Fibroblast of the aortic adventitia (primary cell): ENCODE measurements at regions not wholly inside any gene's neighbourhood (a gene's known extent, or its start where the extent isn't known, plus 50 kb on each side); places are given as distances from the start of the nearest gene placed in this dataset.
A peak's percentile ranks its signal among the peaks of the same experiment; 100 is the strongest.

Source experiments
- DNase-seq: peaks from one replicate; pipeline ENCODE4 v3.0.0-alpha.2; 2010; ENCODE audit warnings: low read depth
- H3K4me3 ChIP-seq: 2 replicates; pipeline ENCODE4 v1.5.1; 2011; ENCODE audit warnings: low read depth, mild to moderate bottlenecking, control low read depth, low read length, moderate library complexity
- TF ChIP-seq, protein P1 (sequence below): IDR thresholded peaks from 2 replicates; pipeline ENCODE4 v1.5.1; 2011; ENCODE audit warnings: mild to moderate bottlenecking, low read length, control low read depth, inconsistent platforms; ENCODE audit not compliant: insufficient read depth

GRCh38 chr6:85390105-85390728 is 59.7 kb upstream of the NT5E start:
- DNase-seq: peak; percentile 37
- TF ChIP-seq, protein P1, sequence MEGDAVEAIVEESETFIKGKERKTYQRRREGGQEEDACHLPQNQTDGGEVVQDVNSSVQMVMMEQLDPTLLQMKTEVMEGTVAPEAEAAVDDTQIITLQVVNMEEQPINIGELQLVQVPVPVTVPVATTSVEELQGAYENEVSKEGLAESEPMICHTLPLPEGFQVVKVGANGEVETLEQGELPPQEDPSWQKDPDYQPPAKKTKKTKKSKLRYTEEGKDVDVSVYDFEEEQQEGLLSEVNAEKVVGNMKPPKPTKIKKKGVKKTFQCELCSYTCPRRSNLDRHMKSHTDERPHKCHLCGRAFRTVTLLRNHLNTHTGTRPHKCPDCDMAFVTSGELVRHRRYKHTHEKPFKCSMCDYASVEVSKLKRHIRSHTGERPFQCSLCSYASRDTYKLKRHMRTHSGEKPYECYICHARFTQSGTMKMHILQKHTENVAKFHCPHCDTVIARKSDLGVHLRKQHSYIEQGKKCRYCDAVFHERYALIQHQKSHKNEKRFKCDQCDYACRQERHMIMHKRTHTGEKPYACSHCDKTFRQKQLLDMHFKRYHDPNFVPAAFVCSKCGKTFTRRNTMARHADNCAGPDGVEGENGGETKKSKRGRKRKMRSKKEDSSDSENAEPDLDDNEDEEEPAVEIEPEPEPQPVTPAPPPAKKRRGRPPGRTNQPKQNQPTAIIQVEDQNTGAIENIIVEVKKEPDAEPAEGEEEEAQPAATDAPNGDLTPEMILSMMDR: no peak
- no peak overlapping the region for H3K4me3 ChIP-seq

- no peak overlapping the region for H3K4me3 ChIP-seq
- no peak for DNase-seq
- TF ChIP-seq, protein P1: no peak
Measured at GRCh38 chr6:85389151-85389797, 60.6 kb upstream of the NT5E start.

- no peak for DNase-seq
- TF ChIP-seq, protein P1: no peak
- H3K4me3 ChIP-seq: no peak overlapping the region
Measured at GRCh38 chr6:85388531-85388930, 61.4 kb upstream of the NT5E start.

- DNase-seq: no peak
- no peak overlapping the region for H3K4me3 ChIP-seq
- TF ChIP-seq, protein P1: no peak
Measured at GRCh38 chr6:85385636-85386315, 64.1 kb upstream of the NT5E start.

DNA sequence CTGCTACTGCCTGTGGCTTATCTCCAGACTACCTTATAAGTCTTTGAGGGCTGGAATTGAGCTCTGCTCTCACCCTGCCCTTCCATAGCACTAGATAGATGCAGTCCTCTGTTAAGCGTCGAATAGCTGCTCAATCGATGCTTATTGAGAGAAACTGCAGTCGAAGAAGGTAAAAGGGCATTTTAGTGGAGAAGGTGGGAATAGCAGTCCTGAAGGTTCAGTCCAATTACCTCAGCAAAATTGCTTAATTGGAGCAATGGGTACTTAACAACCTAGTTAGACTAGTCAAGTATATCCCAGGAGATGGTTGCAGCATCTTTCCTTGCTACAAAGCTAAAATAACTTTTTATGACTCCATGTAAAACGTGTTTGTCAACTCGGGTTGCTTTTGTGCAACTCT is 66.8 kb upstream of the NT5E start:
- no peak overlapping the region for H3K4me3 ChIP-seq
- DNase-seq: no peak
- TF ChIP-seq, protein P1: no peak

- TF ChIP-seq, protein P1: no peak
- H3K4me3 ChIP-seq: no peak overlapping the region
- DNase-seq: no peak
Measured at GRCh38 chr6:85382541-85382940, 67.3 kb upstream of the NT5E start.

GRCh38 chr6:85372915-85373270 is 77.0 kb upstream of the NT5E start:
- DNase-seq: no peak
- no peak overlapping the region for H3K4me3 ChIP-seq
- TF ChIP-seq, protein P1: no peak
